GM23338 (cell line): ENCODE measurements at regions not wholly inside any gene's neighbourhood (a gene's known extent, or its start where the extent isn't known, plus 50 kb on each side); places are given as distances from the start of the nearest gene placed in this dataset.

Source experiments
- ATAC-seq: fragments of 200-7000 bp; cut with Tn5 transposase; 3 replicates; pipeline ENCODE4 v1.9.1; 2020
- DNase-seq: peaks from one replicate; pipeline ENCODE4 v3.0.0-alpha.2; 2015; ENCODE audit warnings: low spot score
- H2AFZ ChIP-seq: fragments of 200-600 bp; sonication (generic); 2 replicates; pipeline ENCODE4 v1.8.0; 2016; ENCODE audit warnings: antibody characterized with exemption, mild to moderate bottlenecking, moderate library complexity
- H3F3A ChIP-seq: fragments of 200-600 bp; sonication (generic); replicated peaks from 2 replicates; pipeline ENCODE4 v1.8.0; 2017; ENCODE audit warnings: antibody characterized with exemption, mixed run types, low read depth
- H3K27ac ChIP-seq: fragments of 200-600 bp; sonication (generic); 2 replicates; pipeline ENCODE4 v1.6.1; 2016; ENCODE audit warnings: low read depth
- H3K27me3 ChIP-seq: fragments of 200-600 bp; sonication (generic); 2 replicates; pipeline ENCODE4 v1.8.0; 2016; ENCODE audit warnings: mild to moderate bottlenecking, mixed run types, moderate library complexity; ENCODE audit not compliant: insufficient read depth
- H3K36me3 ChIP-seq: fragments of 200-600 bp; sonication (generic); 2 replicates; pipeline ENCODE4 v1.8.0; 2016; ENCODE audit warnings: mild to moderate bottlenecking; ENCODE audit not compliant: insufficient read depth
- H3K4me1 ChIP-seq: fragments of 200-600 bp; sonication (generic); 2 replicates; pipeline ENCODE4 v1.8.0; 2016; ENCODE audit warnings: mild to moderate bottlenecking, moderate library complexity; ENCODE audit not compliant: insufficient read depth
- H3K4me2 ChIP-seq: fragments of 200-600 bp; sonication (generic); 2 replicates; pipeline ENCODE4 v1.7.1; 2017; ENCODE audit warnings: mixed run types
- H3K4me3 ChIP-seq: fragments of 200-600 bp; sonication (generic); 2 replicates; pipeline ENCODE4 v1.6.1; 2016; ENCODE audit warnings: mixed run types
- H3K79me2 ChIP-seq: fragments of 200-600 bp; sonication (generic); replicated peaks from 2 replicates; pipeline ENCODE4 v1.8.0; 2017; ENCODE audit warnings: mild to moderate bottlenecking; ENCODE audit not compliant: insufficient read depth
- H3K9me2 ChIP-seq: fragments of 200-600 bp; sonication (generic); 2 replicates; pipeline ENCODE4 v1.8.0; 2017; ENCODE audit not compliant: insufficient read depth
- H4K20me1 ChIP-seq: fragments of 200-600 bp; sonication (generic); replicated peaks from 2 replicates; pipeline ENCODE4 v1.8.0; 2017; ENCODE audit warnings: mild to moderate bottlenecking; ENCODE audit not compliant: insufficient read depth
- H3K27ac Mint-ChIP-seq: 2 replicates; pipeline ENCODE4 v1.8.0; 2020; ENCODE audit warnings: inconsistent platforms, mild to moderate bottlenecking, moderate library complexity, mixed read lengths
- H3K27me3 Mint-ChIP-seq: 3 replicates; pipeline ENCODE4 v1.8.0; 2022; ENCODE audit warnings: low read depth, mild to moderate bottlenecking, moderate library complexity, mixed read lengths, inconsistent platforms; ENCODE audit not compliant: insufficient read depth, poor library complexity
- H3K36me3 Mint-ChIP-seq: 3 replicates; pipeline ENCODE4 v1.8.0; 2021; ENCODE audit warnings: low read depth, mild to moderate bottlenecking, inconsistent platforms, moderate library complexity, mixed read lengths
- H3K4me1 Mint-ChIP-seq: 3 replicates; pipeline ENCODE4 v1.8.0; 2020; ENCODE audit warnings: mild to moderate bottlenecking, inconsistent platforms, mixed read lengths
- H3K4me3 Mint-ChIP-seq: 3 replicates; pipeline ENCODE4 v1.8.0; 2021; ENCODE audit warnings: moderate library complexity, mild to moderate bottlenecking, inconsistent platforms, mixed read lengths
- H3K9me3 Mint-ChIP-seq: 3 replicates; pipeline ENCODE4 v1.8.0; 2020; ENCODE audit warnings: moderate library complexity, mild to moderate bottlenecking, inconsistent platforms, mixed read lengths
- CREB1 ChIP-seq: fragments of 250-450 bp; sonication (Bioruptor Pico); IDR thresholded peaks from 2 replicates; pipeline ENCODE4 v1.5.0; 2020; ENCODE audit warnings: low read depth, mild to moderate bottlenecking, moderate library complexity
- ETS1 ChIP-seq: IDR thresholded peaks from 2 replicates; pipeline ENCODE4 v1.6.1; 2016; ENCODE audit warnings: antibody characterized with exemption
- EZH2 ChIP-seq: fragments of 200-600 bp; sonication (generic); IDR thresholded peaks from one replicate; pipeline ENCODE4 v1.8.0; 2017; ENCODE audit warnings: antibody characterized with exemption, mild to moderate bottlenecking, low read depth; ENCODE audit not compliant: unreplicated experiment
- POLR2AphosphoS5 ChIP-seq: IDR thresholded peaks from 2 replicates; pipeline ENCODE4 v1.6.1; 2016; ENCODE audit warnings: antibody characterized with exemption, low read depth
- REST ChIP-seq: IDR thresholded peaks from one replicate; pipeline ENCODE4 v1.6.1; 2018; ENCODE audit warnings: antibody characterized with exemption; ENCODE audit not compliant: unreplicated experiment
- STAT1 ChIP-seq: IDR thresholded peaks from one replicate; pipeline ENCODE4 v1.6.1; 2016; ENCODE audit warnings: antibody characterized with exemption; ENCODE audit not compliant: unreplicated experiment
- ZNF114 ChIP-seq: fragments of 250-450 bp; sonication (Bioruptor Pico); IDR thresholded peaks from 2 replicates; pipeline ENCODE4 v1.5.0; 2020; ENCODE audit warnings: mild to moderate bottlenecking, moderate library complexity
- ZNF331 ChIP-seq: fragments of 250-450 bp; sonication (Bioruptor Pico); IDR thresholded peaks from 2 replicates; pipeline ENCODE4 v1.5.0; 2020; ENCODE audit warnings: low read depth, mild to moderate bottlenecking, moderate library complexity

GRCh38 chr2:236673126-236673822 is 103.6 kb downstream of the ACKR3 start:
- no peak overlapping the region for H3K4me3 Mint-ChIP-seq
- peak overlapping the region; percentile 15; the same call in 1 of the 2 replicates for H3K27ac Mint-ChIP-seq
- no peak overlapping the region for H3K4me3 ChIP-seq
- H3K27ac ChIP-seq = no peak overlapping the region
- 0 out of 2 replicates have a peak, but pooled peaks cover 3% of the 10 kb centered on the region for H3K9me2 ChIP-seq
- no peak overlapping the region for H2AFZ ChIP-seq
- DNase-seq (no peak), ATAC-seq (no peak)
- H3K27me3 Mint-ChIP-seq = no peaks in the 10 kb centered on the region
- H3K36me3 ChIP-seq = no peaks in the 10 kb centered on the region
- H3K79me2 ChIP-seq = no peaks in the 10 kb centered on the region
- no peaks in the 10 kb centered on the region for H3K27me3 ChIP-seq
- no peaks in the 10 kb centered on the region for H4K20me1 ChIP-seq
- no peaks in the 10 kb centered on the region for H3K4me1 ChIP-seq
- H3K36me3 Mint-ChIP-seq = peaks cover 13% of the 10 kb centered on the region
- no peak overlapping the region for H3K4me2 ChIP-seq
- peaks cover 25% of the 10 kb centered on the region for H3K9me3 Mint-ChIP-seq
- peaks cover 10% of the 10 kb centered on the region for H3K4me1 Mint-ChIP-seq
- no peaks in the 10 kb centered on the region for H3F3A ChIP-seq
- TF ChIP-seq STAT1 (no peak), ZNF331 (CRISPR knock-in tag) (no peak), CREB1 (CRISPR knock-in tag) (no peak), ETS1 (no peak), POLR2AphosphoS5 (no peak), EZH2 (no peak), REST (no peak)

GRCh38 chr2:236673823-236674185 is 104.2 kb downstream of the ACKR3 start:
- no peak overlapping the region for H3K4me2 ChIP-seq
- H3K4me1 Mint-ChIP-seq = peaks cover 10% of the 10 kb centered on the region
- peaks cover 25% of the 10 kb centered on the region for H3K9me3 Mint-ChIP-seq
- no peak overlapping the region for H3K4me3 ChIP-seq
- H3K4me1 ChIP-seq = no peaks in the 10 kb centered on the region
- H3K27ac Mint-ChIP-seq = no peak overlapping the region
- H3K36me3 ChIP-seq = no peaks in the 10 kb centered on the region
- DNase-seq (no peak), ATAC-seq (no peak)
- H3K27me3 ChIP-seq = no peaks in the 10 kb centered on the region
- no peaks in the 10 kb centered on the region for H3K79me2 ChIP-seq
- H3K36me3 Mint-ChIP-seq = peaks cover 13% of the 10 kb centered on the region
- H3K27ac ChIP-seq = no peak overlapping the region
- no peak overlapping the region for H2AFZ ChIP-seq
- H3K27me3 Mint-ChIP-seq = no peaks in the 10 kb centered on the region
- no peaks in the 10 kb centered on the region for H3F3A ChIP-seq
- no peaks in the 10 kb centered on the region for H4K20me1 ChIP-seq
- 0 out of 2 replicates have a peak, but pooled peaks cover 3% of the 10 kb centered on the region for H3K9me2 ChIP-seq
- H3K4me3 Mint-ChIP-seq = no peak overlapping the region
- TF ChIP-seq ETS1 (no peak), STAT1 (no peak), ZNF114 (CRISPR knock-in tag) (no peak), CREB1 (CRISPR knock-in tag) (no peak), REST (no peak)
